ENCODE measurements at regions not wholly inside any gene's neighbourhood (a gene's known extent, or its start where the extent isn't known, plus 50 kb on each side); places are given as distances from the start of the nearest gene placed in this dataset.
"Not testable (repeated sequence)": the region's sequence is repeated elsewhere in the genome, so short reads cannot be mapped to it uniquely, and the experiment has no call there.

GRCh38 chr11:21987261-21987660 lies 205.6 kb upstream of the ANO5 start:
- H3K27me3 ChIP-seq (ENCODE audit: insufficient read depth, low read length, poor library complexity, severe bottlenecking), result no peaks in the 10 kb centered on the region
- H3K9me3 ChIP-seq (ENCODE audit: low read length), result no peaks in the 10 kb centered on the region
- Mint-ChIP-seq H3K9me3 (peaks cover 0 to 19% (median 3%) of the 10 kb centered on the region in 5 donors), H3K27ac (no peak overlapping the region), H3K27me3 (no peaks in the 10 kb centered on the region), H3K36me3 (no peaks in the 10 kb centered on the region), H3K4me1 (no peaks in the 10 kb centered on the region), H3K4me3 (no peak overlapping the region)
- H3K36me3 ChIP-seq (ENCODE audit: insufficient read depth, low read length), result no peaks in the 10 kb centered on the region
- no peaks in the 10 kb centered on the region for H3K4me1 ChIP-seq (ENCODE audit: insufficient read depth, low read length)
- H3K4me3 ChIP-seq (ENCODE audit: low read length), result no peak overlapping the region
- POLR2A ChIA-PET, result no interaction called here
- CTCF ChIA-PET, result no interaction called here
- DNase-seq, result no peak
- H3K27ac ChIP-seq (ENCODE audit: low read depth, low read length), result no peak overlapping the region

GRCh38 chr11:21988477-21988876 lies 204.4 kb upstream of the ANO5 start:
- no peak overlapping the region for H3K4me3 Mint-ChIP-seq
- DNase-seq, result no peak
- ChIA-PET CTCF (no interaction called here), POLR2A (no interaction called here)
- H3K36me3 ChIP-seq (ENCODE audit: insufficient read depth, low read length), result no peaks in the 10 kb centered on the region
- H3K9me3 ChIP-seq (ENCODE audit: low read length), result no peaks in the 10 kb centered on the region
- H3K4me1 ChIP-seq (ENCODE audit: insufficient read depth, low read length), result no peaks in the 10 kb centered on the region
- no peaks in the 10 kb centered on the region for H3K27me3 ChIP-seq (ENCODE audit: insufficient read depth, low read length, poor library complexity, severe bottlenecking)
- no peak overlapping the region for H3K27ac ChIP-seq (ENCODE audit: low read depth, low read length)
- no peaks in the 10 kb centered on the region for H3K36me3 Mint-ChIP-seq
- no peak overlapping the region for H3K4me3 ChIP-seq (ENCODE audit: low read length)
- H3K4me1 Mint-ChIP-seq, result no peaks in the 10 kb centered on the region
- H3K27ac Mint-ChIP-seq, result no peak overlapping the region
- no peaks in the 10 kb centered on the region for H3K27me3 Mint-ChIP-seq
- H3K9me3 Mint-ChIP-seq, result peaks cover 0 to 23% (median 3%) of the 10 kb centered on the region in 5 donors

GRCh38 chr11:22001803-22002202 lies 191.1 kb upstream of the ANO5 start:
- H3K4me1 ChIP-seq (ENCODE audit: insufficient read depth, low read length); H3K27ac Mint-ChIP-seq; H3K9me3 ChIP-seq (ENCODE audit: low read length); DNase-seq; H3K4me3 Mint-ChIP-seq; H3K36me3 ChIP-seq (ENCODE audit: insufficient read depth, low read length); H3K4me1 Mint-ChIP-seq; H3K27me3 Mint-ChIP-seq; H3K4me3 ChIP-seq (ENCODE audit: low read length); POLR2A ChIA-PET; H3K9me3 Mint-ChIP-seq; CTCF ChIA-PET; H3K27me3 ChIP-seq (ENCODE audit: insufficient read depth, low read length, poor library complexity, severe bottlenecking); H3K36me3 Mint-ChIP-seq; H3K27ac ChIP-seq (ENCODE audit: low read depth, low read length): not testable (repeated sequence)

GRCh38 chr11:22006901-22007300 lies 186.0 kb upstream of the ANO5 start:
- H3K27ac Mint-ChIP-seq, result no peak overlapping the region
- H3K36me3 Mint-ChIP-seq, result no peaks in the 10 kb centered on the region
- ChIA-PET CTCF (no interaction called here), POLR2A (no interaction called here)
- no peak overlapping the region for H3K4me3 Mint-ChIP-seq
- no peaks in the 10 kb centered on the region for H3K4me1 Mint-ChIP-seq
- peaks cover 0 to 13% (median 3%) of the 10 kb centered on the region in 5 donors for H3K9me3 Mint-ChIP-seq
- no peak for DNase-seq
- Histone ChIP-seq H3K27me3 (ENCODE audit: insufficient read depth, low read length, poor library complexity, severe bottlenecking) (no peaks in the 10 kb centered on the region), H3K4me1 (ENCODE audit: insufficient read depth, low read length) (no peaks in the 10 kb centered on the region), H3K36me3 (ENCODE audit: insufficient read depth, low read length) (no peaks in the 10 kb centered on the region), H3K27ac (ENCODE audit: low read depth, low read length) (no peak overlapping the region), H3K4me3 (ENCODE audit: low read length) (no peak overlapping the region), H3K9me3 (ENCODE audit: low read length) (no peaks in the 10 kb centered on the region)
- H3K27me3 Mint-ChIP-seq, result no peaks in the 10 kb centered on the region

GRCh38 chr11:22031791-22032190 lies 161.1 kb upstream of the ANO5 start:
- Mint-ChIP-seq H3K4me1 (no peaks in the 10 kb centered on the region), H3K9me3 (peaks cover 6 to 29% (median 15%) of the 10 kb centered on the region in 5 donors), H3K27ac (no peak overlapping the region), H3K36me3 (no peaks in the 10 kb centered on the region), H3K4me3 (no peak overlapping the region), H3K27me3 (no peaks in the 10 kb centered on the region)
- Histone ChIP-seq H3K9me3 (ENCODE audit: low read length) (no peaks in the 10 kb centered on the region), H3K27me3 (ENCODE audit: insufficient read depth, low read length, poor library complexity, severe bottlenecking) (no peaks in the 10 kb centered on the region), H3K4me1 (ENCODE audit: insufficient read depth, low read length) (no peaks in the 10 kb centered on the region), H3K36me3 (ENCODE audit: insufficient read depth, low read length) (no peaks in the 10 kb centered on the region), H3K27ac (ENCODE audit: low read depth, low read length) (no peak overlapping the region), H3K4me3 (ENCODE audit: low read length) (no peak overlapping the region)
- no peak for DNase-seq
- CTCF ChIA-PET, result no interaction called here
- POLR2A ChIA-PET, result no interaction called here

- H3K4me3 ChIP-seq (ENCODE audit: low read length), result no peak overlapping the region
- Mint-ChIP-seq H3K9me3 (peaks cover 0 to 21% (median 2%) of the 10 kb centered on the region in 5 donors), H3K36me3 (no peaks in the 10 kb centered on the region), H3K27me3 (no peaks in the 10 kb centered on the region), H3K27ac (no peak overlapping the region), H3K4me1 (no peaks in the 10 kb centered on the region), H3K4me3 (no peak overlapping the region)
- no peaks in the 10 kb centered on the region for H3K9me3 ChIP-seq (ENCODE audit: low read length)
- ChIA-PET CTCF (no interaction called here), POLR2A (no interaction called here)
- no peaks in the 10 kb centered on the region for H3K36me3 ChIP-seq (ENCODE audit: insufficient read depth, low read length)
- no peak overlapping the region for H3K27ac ChIP-seq (ENCODE audit: low read depth, low read length)
- DNase-seq, result no peak
- H3K4me1 ChIP-seq (ENCODE audit: insufficient read depth, low read length), result no peaks in the 10 kb centered on the region
- H3K27me3 ChIP-seq (ENCODE audit: insufficient read depth, low read length, poor library complexity, severe bottlenecking), result no peaks in the 10 kb centered on the region
Observed at GRCh38 chr11:22037505-22037904, 155.4 kb upstream of the ANO5 start.

GRCh38 chr11:22041039-22041438 lies 151.8 kb upstream of the ANO5 start:
- H3K4me3 ChIP-seq (ENCODE audit: low read length), result no peak overlapping the region
- H3K27me3 ChIP-seq (ENCODE audit: insufficient read depth, low read length, poor library complexity, severe bottlenecking), result no peaks in the 10 kb centered on the region
- ChIA-PET CTCF (no interaction called here), POLR2A (no interaction called here)
- Mint-ChIP-seq H3K27me3 (no peaks in the 10 kb centered on the region), H3K36me3 (no peaks in the 10 kb centered on the region), H3K9me3 (peaks cover 0 to 27% (median 2%) of the 10 kb centered on the region in 5 donors), H3K4me3 (no peak overlapping the region), H3K27ac (no peak overlapping the region), H3K4me1 (no peaks in the 10 kb centered on the region)
- H3K27ac ChIP-seq (ENCODE audit: low read depth, low read length), result no peak overlapping the region
- H3K9me3 ChIP-seq (ENCODE audit: low read length), result peaks cover 4% of the 10 kb centered on the region
- no peak for DNase-seq
- no peaks in the 10 kb centered on the region for H3K4me1 ChIP-seq (ENCODE audit: insufficient read depth, low read length)
- H3K36me3 ChIP-seq (ENCODE audit: insufficient read depth, low read length), result no peaks in the 10 kb centered on the region

GRCh38 chr11:22042081-22042480 lies 150.8 kb upstream of the ANO5 start:
- Mint-ChIP-seq H3K27me3 (no peaks in the 10 kb centered on the region), H3K27ac (no peak overlapping the region), H3K4me3 (no peak overlapping the region), H3K4me1 (no peaks in the 10 kb centered on the region), H3K9me3 (peaks cover 1 to 34% (median 3%) of the 10 kb centered on the region in 5 donors), H3K36me3 (no peaks in the 10 kb centered on the region)
- Histone ChIP-seq H3K4me1 (ENCODE audit: insufficient read depth, low read length) (no peaks in the 10 kb centered on the region), H3K27me3 (ENCODE audit: insufficient read depth, low read length, poor library complexity, severe bottlenecking) (no peaks in the 10 kb centered on the region), H3K4me3 (ENCODE audit: low read length) (no peak overlapping the region), H3K27ac (ENCODE audit: low read depth, low read length) (no peak overlapping the region), H3K9me3 (ENCODE audit: low read length) (peaks cover 4% of the 10 kb centered on the region), H3K36me3 (ENCODE audit: insufficient read depth, low read length) (no peaks in the 10 kb centered on the region)
- ChIA-PET POLR2A (no interaction called here), CTCF (no interaction called here)
- DNase-seq, result no peak

- H3K27ac Mint-ChIP-seq, result no peak overlapping the region
- no peaks in the 10 kb centered on the region for H3K4me1 Mint-ChIP-seq
Observed at GRCh38 chr11:22044126-22044525, 148.8 kb upstream of the ANO5 start.

More at GRCh38 chr11:22044126-22044525, 148.8 kb upstream of the ANO5 start:
- H3K4me1 ChIP-seq (ENCODE audit: insufficient read depth, low read length), result no peaks in the 10 kb centered on the region
- no peak for DNase-seq
- H3K36me3 ChIP-seq (ENCODE audit: insufficient read depth, low read length), result no peaks in the 10 kb centered on the region
- H3K27ac ChIP-seq (ENCODE audit: low read depth, low read length), result no peak overlapping the region
- no peaks in the 10 kb centered on the region for H3K27me3 Mint-ChIP-seq
- no peaks in the 10 kb centered on the region for H3K36me3 Mint-ChIP-seq
- no peaks in the 10 kb centered on the region for H3K27me3 ChIP-seq (ENCODE audit: insufficient read depth, low read length, poor library complexity, severe bottlenecking)
- ChIA-PET POLR2A (no interaction called here), CTCF (no interaction called here)
- H3K4me3 ChIP-seq (ENCODE audit: low read length), result no peak overlapping the region
- peaks cover 0 to 34% (median 5%) of the 10 kb centered on the region in 5 donors for H3K9me3 Mint-ChIP-seq
- H3K9me3 ChIP-seq (ENCODE audit: low read length), result peaks cover 4% of the 10 kb centered on the region
- no peak overlapping the region for H3K4me3 Mint-ChIP-seq

All from CD8-positive, alpha-beta memory T cell (primary cell).